ENCODE measurements at regions not wholly inside any gene's neighbourhood (a gene's known extent, or its start where the extent isn't known, plus 50 kb on each side); places are given as distances from the start of the nearest gene placed in this dataset.

GRCh38 chr20:51092338-51092737 is 69.4 kb upstream of the KCNG1 start:
- no peak for DNase-seq (ENCODE audit: low spot score)
- intact Hi-C loops (cut with DNase I) = no loop called here

- DNase-seq (ENCODE audit: low spot score) = peak; percentile 28
- intact Hi-C loops (cut with DNase I) = no loop called here
These were observed 68.7 kb upstream of the KCNG1 start for GRCh38 chr20:51091406-51092195.

- intact Hi-C loops (cut with DNase I) = no loop called here
- no peak for DNase-seq (ENCODE audit: low spot score)
These were observed 66.9 kb upstream of the KCNG1 start for GRCh38 chr20:51089840-51090239.

GRCh38 chr20:51089272-51089781 is 66.4 kb upstream of the KCNG1 start:
- intact Hi-C loops (cut with DNase I) = no loop called here
- DNase-seq (ENCODE audit: low spot score) = no peak

- DNase-seq (ENCODE audit: low spot score) = no peak
- intact Hi-C loops (cut with DNase I) = no loop called here
These were observed 64.4 kb upstream of the KCNG1 start for GRCh38 chr20:51087266-51087665.

- DNase-seq (ENCODE audit: low spot score) = no peak
- intact Hi-C loops (cut with DNase I) = no loop called here
These were observed 62.9 kb upstream of the KCNG1 start for GRCh38 chr20:51085769-51086168.

GRCh38 chr20:51084593-51085377 is 61.9 kb upstream of the KCNG1 start:
- intact Hi-C loops (cut with DNase I) = no loop called here
- no peak for DNase-seq (ENCODE audit: low spot score)

GRCh38 chr20:51083447-51083846 is 60.5 kb upstream of the KCNG1 start:
- intact Hi-C loops (cut with DNase I) = no loop called here
- no peak for DNase-seq (ENCODE audit: low spot score)

GRCh38 chr20:51082988-51083387 is 60.1 kb upstream of the KCNG1 start:
- intact Hi-C loops (cut with DNase I) = no loop called here

GRCh38 chr20:51080516-51080915 is 57.6 kb upstream of the KCNG1 start:
- no peak for DNase-seq (ENCODE audit: low spot score)
- intact Hi-C loops (cut with DNase I) = no loop called here

More at GRCh38 chr20:51082988-51083387, 60.1 kb upstream of the KCNG1 start:
- DNase-seq (ENCODE audit: low spot score) = no peak

- intact Hi-C loops (cut with DNase I) = no loop called here
- DNase-seq (ENCODE audit: low spot score) = no peak
These were observed 56.6 kb upstream of the KCNG1 start for GRCh38 chr20:51079488-51079887.

- intact Hi-C loops (cut with DNase I) = no loop called here
- DNase-seq (ENCODE audit: low spot score) = no peak
These were observed 54.8 kb upstream of the KCNG1 start for GRCh38 chr20:51077686-51078060.

GRCh38 chr20:51076786-51077685 is 54.1 kb upstream of the KCNG1 start:
- intact Hi-C loops (cut with DNase I) = no loop called here
- DNase-seq (ENCODE audit: low spot score) = no peak

GRCh38 chr20:51074062-51074461 is 51.2 kb upstream of the KCNG1 start:
- intact Hi-C loops (cut with DNase I) = no loop called here
- DNase-seq (ENCODE audit: low spot score) = no peak

Data from posterior vena cava (tissue), 2 donors.